ENCODE measurements at regions not wholly inside any gene's neighbourhood (a gene's known extent, or its start where the extent isn't known, plus 50 kb on each side); places are given as distances from the start of the nearest gene placed in this dataset.

- TF ChIP-seq EZH2phosphoT487 (IDR thresholded peaks at IDR 0.05; ENCODE audit: borderline replicate concordance) (no peak), CTCF (conservative IDR thresholded peaks at IDR 0.05; ENCODE audit: low read length) (no peak)
Measured at GRCh38 chr5:2204366-2205184, 321.9 kb upstream of the IRX4 start.

Measured in Loucy (cell line).